GM21526 (cell line): ENCODE measurements at regions not wholly inside any gene's neighbourhood (a gene's known extent, or its start where the extent isn't known, plus 50 kb on each side); places are given as distances from the start of the nearest gene placed in this dataset.
"Not testable (repeated sequence)": the region's sequence is repeated elsewhere in the genome, so short reads cannot be mapped to it uniquely, and the experiment has no call there.

ENCODE experiments used
- ATAC-seq: cut with Tn5 transposase; IDR thresholded peaks from one replicate; pipeline ENCODE4 v1.9.1; 2021; ENCODE audit warnings: moderate library complexity; ENCODE audit not compliant: unreplicated experiment, low FRiP score

GRCh38 chr1:201718346-201719202, 110.4 kb upstream of the IPO9 start:
- ATAC-seq, result no peak

- no peak for ATAC-seq
Observed at GRCh38 chr1:201719812-201720521, 109.0 kb upstream of the IPO9 start.

- ATAC-seq, result no peak
Observed at GRCh38 chr1:201720522-201720844, 108.5 kb upstream of the IPO9 start.

GRCh38 chr1:201721082-201722049, 107.6 kb upstream of the IPO9 start:
- ATAC-seq, result no peak

GRCh38 chr1:201724039-201724765, 104.8 kb upstream of the IPO9 start:
- no peak for ATAC-seq

GRCh38 chr1:201724766-201725118, 104.2 kb upstream of the IPO9 start:
- ATAC-seq, result no peak

- no peak for ATAC-seq
Observed at GRCh38 chr1:201726700-201727099, 102.3 kb upstream of the IPO9 start.

GRCh38 chr1:201728731-201729130, 100.2 kb upstream of the IPO9 start:
- no peak for ATAC-seq

GRCh38 chr1:201729973-201730608, 98.9 kb upstream of the IPO9 start:
- no peak for ATAC-seq

- no peak for ATAC-seq
Observed at GRCh38 chr1:201730611-201731010, 98.3 kb upstream of the IPO9 start.

- ATAC-seq, result no peak
Observed at GRCh38 chr1:201731142-201731541, 97.8 kb upstream of the IPO9 start.

GRCh38 chr1:201731592-201731991, 97.4 kb upstream of the IPO9 start:
- no peak for ATAC-seq

- ATAC-seq, result no peak
Observed at GRCh38 chr1:201732351-201732750, 96.6 kb upstream of the IPO9 start.

GRCh38 chr1:201734221-201734620, 94.7 kb upstream of the IPO9 start:
- not testable (repeated sequence) for ATAC-seq

GRCh38 chr1:201734786-201735185, 94.2 kb upstream of the IPO9 start:
- ATAC-seq, result no peak

- ATAC-seq, result no peak
Observed at GRCh38 chr1:201736707-201737320, 92.1 kb upstream of the IPO9 start.

- no peak for ATAC-seq
Observed at GRCh38 chr1:201737352-201738060, 91.5 kb upstream of the IPO9 start.

- no peak for ATAC-seq
Observed at GRCh38 chr1:201739080-201739479, 89.9 kb upstream of the IPO9 start.
